Lung (tissue), 11 donors: ENCODE measurements at regions not wholly inside any gene's neighbourhood (a gene's known extent, or its start where the extent isn't known, plus 50 kb on each side); places are given as distances from the start of the nearest gene placed in this dataset.

ENCODE experiments used
- ATAC-seq: fragments of 200-7000 bp; cut with Tn5 transposase; one replicate; pipeline ENCODE4 v1.9.1; 2020; ENCODE audit warnings: moderate number of reproducible peaks; ENCODE audit not compliant: insufficient read depth, low FRiP score
- DNase-seq, 3 donors: peaks; one replicate each; pipeline ENCODE4 v3.0.0-alpha.2; 2013 to 2017
- H3K27ac ChIP-seq, 2 donors: one replicate each; pipeline ENCODE4 v1.5.1; 2013; ENCODE audit warnings: mild to moderate bottlenecking in 2 of 2, moderate library complexity in 2 of 2, control low read depth in 1 of 2, inconsistent platforms in 1 of 2, low read depth in 1 of 2, low read length in 1 of 2
- H3K27me3 ChIP-seq, 3 donors: one replicate each; pipeline ENCODE4 v1.5.1; 2013; ENCODE audit warnings: low read length in 2 of 3; ENCODE audit not compliant: control insufficient read depth in 3 of 3, insufficient read depth in 3 of 3
- H3K36me3 ChIP-seq, 4 donors: one replicate each; pipeline ENCODE4 v1.5.1; 2013; ENCODE audit warnings: low read length in 4 of 4, mild to moderate bottlenecking in 1 of 4, moderate library complexity in 1 of 4; ENCODE audit not compliant: control insufficient read depth in 4 of 4, insufficient read depth in 4 of 4
- H3K4me1 ChIP-seq, 5 donors: one replicate each; pipeline ENCODE4 v1.5.1; 2013; ENCODE audit warnings: low read length in 5 of 5, mild to moderate bottlenecking in 2 of 5, moderate library complexity in 1 of 5; ENCODE audit not compliant: control insufficient read depth in 5 of 5, insufficient read depth in 5 of 5
- H3K4me3 ChIP-seq: one replicate; pipeline ENCODE4 v1.5.1; 2013; ENCODE audit warnings: mild to moderate bottlenecking, control low read depth, moderate library complexity
- H3K9ac ChIP-seq, 2 donors: one replicate each; pipeline ENCODE4 v1.5.1; 2013; ENCODE audit warnings: low read length in 2 of 2, control low read depth in 1 of 2; ENCODE audit not compliant: insufficient read depth in 1 of 2
- H3K9me3 ChIP-seq, 4 donors: one replicate each; pipeline ENCODE4 v1.5.1; 2013; ENCODE audit warnings: low read length in 3 of 4, mild to moderate bottlenecking in 1 of 4, moderate library complexity in 1 of 4; ENCODE audit not compliant: control insufficient read depth in 4 of 4, insufficient read depth in 3 of 4
- WGBS, 2 donors: extraction: QIAGEN DNeasy Blood & Tissue Kit; methylation state at CpG; one replicate each; pipeline ENCODE4 v1.1.7; 2013; 5-methylcytosine and 5-hydroxymethylcytosine counted together
- TF ChIP-seq, protein P1 (sequence below): IDR thresholded peaks from 2 replicates; pipeline ENCODE4 v1.5.1; 2012; ENCODE audit warnings: mild to moderate bottlenecking; ENCODE audit errors: control extremely low read depth, extremely low read depth
- donor health status: control.
- donor health status: control.
- donor health status: Bipolar disorder and iron deficiency.
- donor health status: healthy.
- donor health status: DM: yes; HTN: yes; CAD: no.

DNA sequence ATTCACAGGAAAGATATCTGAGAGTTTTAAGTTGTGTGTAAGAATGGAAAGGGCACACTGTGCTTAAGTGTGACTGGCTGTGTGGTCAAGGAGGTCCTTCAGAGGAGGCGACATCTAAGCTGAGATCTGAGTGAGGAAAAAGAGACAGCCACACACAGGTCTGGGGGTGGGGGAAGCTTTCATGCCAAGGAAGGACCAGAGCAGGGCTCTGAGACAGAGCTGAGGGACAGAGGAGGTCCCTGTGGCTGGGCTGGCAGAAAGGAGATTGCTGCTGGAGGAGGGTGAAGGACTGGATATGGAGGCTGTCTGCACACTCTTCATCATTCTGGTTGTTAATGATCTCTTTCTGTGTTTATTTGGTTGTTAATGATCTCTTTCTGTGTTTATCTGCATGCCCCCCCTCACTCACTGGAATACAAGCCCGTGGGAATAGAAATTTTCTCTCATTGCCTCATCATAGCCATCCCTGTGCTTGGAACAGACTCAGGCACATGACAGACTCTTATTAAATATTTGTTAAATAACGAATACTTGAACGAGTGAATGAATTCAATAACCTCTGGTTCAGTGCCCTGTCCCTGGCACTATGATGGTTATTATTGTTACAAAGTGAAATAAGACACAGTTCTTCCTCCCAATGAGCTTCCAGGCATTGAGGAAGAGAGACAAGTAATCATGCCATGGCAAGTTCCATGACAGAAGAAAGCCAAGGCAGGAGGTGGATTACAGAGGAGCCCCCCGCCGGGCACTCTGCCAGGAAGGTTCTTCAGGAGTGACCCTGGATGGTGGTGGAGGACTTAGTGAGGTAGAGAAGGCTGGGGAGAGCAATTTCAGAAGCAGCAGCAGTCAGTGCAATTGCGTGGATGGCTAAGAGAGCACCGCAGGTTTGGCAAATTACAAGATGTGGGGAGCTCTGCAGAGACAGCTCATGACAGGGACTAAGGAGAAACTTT, 399.4 kb upstream of the HS6ST1 start:
- Histone ChIP-seq H3K4me1 (peaks cover 0 to 9% (median 5%) of the 10 kb centered on the region in 5 donors), H3K27ac (no peak overlapping the region), H3K27me3 (no peaks in the 10 kb centered on the region), H3K36me3 (no peaks in the 10 kb centered on the region), H3K9me3 (peaks cover 0 to 7% (median 0%) of the 10 kb centered on the region in 4 donors), H3K9ac (no peak overlapping the region), H3K4me3 (no peak overlapping the region)
- DNase-seq, result peak; percentile 26 to 70 (median 47)
- TF ChIP-seq, protein P1, sequence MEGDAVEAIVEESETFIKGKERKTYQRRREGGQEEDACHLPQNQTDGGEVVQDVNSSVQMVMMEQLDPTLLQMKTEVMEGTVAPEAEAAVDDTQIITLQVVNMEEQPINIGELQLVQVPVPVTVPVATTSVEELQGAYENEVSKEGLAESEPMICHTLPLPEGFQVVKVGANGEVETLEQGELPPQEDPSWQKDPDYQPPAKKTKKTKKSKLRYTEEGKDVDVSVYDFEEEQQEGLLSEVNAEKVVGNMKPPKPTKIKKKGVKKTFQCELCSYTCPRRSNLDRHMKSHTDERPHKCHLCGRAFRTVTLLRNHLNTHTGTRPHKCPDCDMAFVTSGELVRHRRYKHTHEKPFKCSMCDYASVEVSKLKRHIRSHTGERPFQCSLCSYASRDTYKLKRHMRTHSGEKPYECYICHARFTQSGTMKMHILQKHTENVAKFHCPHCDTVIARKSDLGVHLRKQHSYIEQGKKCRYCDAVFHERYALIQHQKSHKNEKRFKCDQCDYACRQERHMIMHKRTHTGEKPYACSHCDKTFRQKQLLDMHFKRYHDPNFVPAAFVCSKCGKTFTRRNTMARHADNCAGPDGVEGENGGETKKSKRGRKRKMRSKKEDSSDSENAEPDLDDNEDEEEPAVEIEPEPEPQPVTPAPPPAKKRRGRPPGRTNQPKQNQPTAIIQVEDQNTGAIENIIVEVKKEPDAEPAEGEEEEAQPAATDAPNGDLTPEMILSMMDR, result no peak
- no peak for ATAC-seq
- WGBS, 2 donors, result 75 to 85% methylated on average over 8 of the region's 8 CpGs

DNA sequence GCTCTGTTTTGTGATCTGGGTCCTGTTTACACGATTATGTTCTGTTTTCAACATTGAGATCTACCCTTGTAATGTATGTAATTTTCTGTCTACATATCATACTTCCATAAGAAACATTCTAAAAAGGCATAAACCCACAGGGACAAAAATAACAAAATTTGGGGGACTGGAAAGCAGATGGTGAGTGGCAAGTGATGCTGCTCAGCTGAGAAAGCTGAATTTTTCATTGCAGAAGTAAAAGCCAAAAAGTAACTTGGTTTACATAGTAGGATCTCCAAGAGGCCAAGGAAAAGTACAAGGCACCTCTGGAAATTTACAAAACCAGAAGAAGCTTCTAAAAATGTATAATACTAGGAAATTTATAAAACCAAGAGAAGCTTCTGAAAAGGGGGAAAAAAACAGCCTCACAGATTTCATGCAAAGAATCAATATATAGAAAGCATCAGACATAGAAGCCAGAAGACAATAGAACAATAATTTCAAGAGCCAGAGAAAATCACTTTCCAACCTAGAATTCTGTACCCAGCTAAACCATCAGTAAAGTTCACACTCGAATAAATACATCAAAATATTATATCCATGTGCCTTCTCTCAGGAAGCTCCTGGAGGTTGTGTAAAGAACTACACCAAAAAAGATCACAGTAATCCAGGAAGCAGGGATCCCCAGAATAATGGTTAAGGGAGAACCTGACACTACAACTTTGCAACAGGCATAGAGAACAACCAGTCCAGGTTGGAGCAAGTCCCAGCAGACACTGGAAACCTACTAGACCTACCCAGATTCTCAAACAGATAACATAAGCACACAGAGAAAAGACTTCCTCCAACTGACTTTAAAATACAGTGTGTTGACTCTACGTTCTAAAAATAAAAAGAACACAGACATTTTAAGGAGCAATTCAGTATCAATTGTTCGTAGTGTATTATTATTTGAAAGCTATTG, 401.7 kb upstream of the HS6ST1 start:
- DNase-seq (no peak), ATAC-seq (no peak)
- Histone ChIP-seq H3K9ac (no peak overlapping the region), H3K36me3 (no peaks in the 10 kb centered on the region), H3K9me3 (peaks cover 0 to 7% (median 0%) of the 10 kb centered on the region in 4 donors), H3K4me3 (no peak overlapping the region), H3K27ac (no peak overlapping the region), H3K4me1 (no peaks in the 10 kb centered on the region), H3K27me3 (no peaks in the 10 kb centered on the region)
- WGBS, 2 donors, result 80 to 88% methylated on average over 4 of the region's 4 CpGs
- TF ChIP-seq, protein P1, result no peak

DNA sequence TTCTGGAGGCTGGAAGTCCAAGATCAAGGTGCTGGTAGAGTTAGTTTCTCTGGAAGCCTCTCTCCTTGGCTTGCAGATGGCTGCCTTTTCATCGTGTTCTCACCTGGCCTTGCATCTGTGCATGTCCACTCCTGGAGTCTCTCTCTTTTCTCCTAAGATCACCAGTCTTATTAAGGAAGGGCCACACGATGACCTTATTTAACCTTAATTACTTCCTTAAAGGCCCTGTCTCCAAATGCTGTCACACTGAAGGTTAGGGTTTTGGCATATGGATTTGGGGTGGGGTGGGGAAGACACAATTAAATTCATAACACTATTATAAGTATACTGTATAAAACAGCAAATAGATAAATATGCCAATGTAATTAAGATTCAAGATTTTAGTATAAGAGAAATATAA, 402.4 kb upstream of the HS6ST1 start:
- Histone ChIP-seq H3K4me3 (no peak overlapping the region), H3K9me3 (peaks cover 0 to 7% (median 0%) of the 10 kb centered on the region in 4 donors), H3K27ac (no peak overlapping the region), H3K9ac (no peak overlapping the region), H3K4me1 (peaks cover 0 to under 1% (median 0%) of the 10 kb centered on the region in 5 donors), H3K27me3 (no peaks in the 10 kb centered on the region), H3K36me3 (no peaks in the 10 kb centered on the region)
- no peak for DNase-seq
- ATAC-seq, result no peak
- 90 to 92% methylated on average over 2 of the region's 2 CpGs for WGBS, 2 donors
- TF ChIP-seq, protein P1, result no peak
